ENCODE measurements at regions not wholly inside any gene's neighbourhood (a gene's known extent, or its start where the extent isn't known, plus 50 kb on each side); places are given as distances from the start of the nearest gene placed in this dataset.

- no peaks in the 10 kb centered on the region for H3K27me3 ChIP-seq
- H3K27ac ChIP-seq = no peak overlapping the region
- no peaks in the 10 kb centered on the region for H3K36me3 ChIP-seq
- H3K4me1 ChIP-seq = no peaks in the 10 kb centered on the region
- no peak for DNase-seq (ENCODE audit: low spot score in 2 of 2)
- no peaks in the 10 kb centered on the region for H3K9me3 ChIP-seq
- H3K4me3 ChIP-seq = no peak overlapping the region
- TF ChIP-seq POLR2A (IDR thresholded peaks at IDR 0.05) = no peak
- no peak for TF ChIP-seq CTCF (IDR thresholded peaks at IDR 0.05)
- no peak for TF ChIP-seq EP300 (IDR thresholded peaks at IDR 0.05)
- 82 to 95% methylated on average over 2 of the region's 2 CpGs for WGBS, 2 donors
These were observed 69.3 kb upstream of the BBX start for GRCh38 chr3:107453504-107453903.

GRCh38 chr3:107455621-107456020, 67.1 kb upstream of the BBX start:
- no peak for DNase-seq (ENCODE audit: low spot score in 2 of 2)
- no peaks in the 10 kb centered on the region for H3K9me3 ChIP-seq
- no peaks in the 10 kb centered on the region for H3K27me3 ChIP-seq
- H3K4me3 ChIP-seq = no peak overlapping the region
- H3K27ac ChIP-seq = no peak overlapping the region
- no peaks in the 10 kb centered on the region for H3K36me3 ChIP-seq
- no peak for TF ChIP-seq EP300 (IDR thresholded peaks at IDR 0.05)
- no peak for TF ChIP-seq CTCF (IDR thresholded peaks at IDR 0.05)
- no peak for TF ChIP-seq POLR2A (IDR thresholded peaks at IDR 0.05)
- 93 to 96% methylated on average over 1 of the region's 1 CpG for WGBS, 2 donors
- H3K4me1 ChIP-seq = no peaks in the 10 kb centered on the region

GRCh38 chr3:107456501-107456900, 66.3 kb upstream of the BBX start:
- Histone ChIP-seq H3K9me3 (no peaks in the 10 kb centered on the region), H3K27me3 (no peaks in the 10 kb centered on the region), H3K36me3 (no peaks in the 10 kb centered on the region), H3K4me3 (no peak overlapping the region), H3K4me1 (no peaks in the 10 kb centered on the region), H3K27ac (no peak overlapping the region)
- 70 to 86% methylated on average over 1 of the region's 1 CpG for WGBS, 2 donors
- no peak for TF ChIP-seq POLR2A (IDR thresholded peaks at IDR 0.05)
- no peak for TF ChIP-seq EP300 (IDR thresholded peaks at IDR 0.05)
- TF ChIP-seq CTCF (IDR thresholded peaks at IDR 0.05) = no peak
- no peak for DNase-seq (ENCODE audit: low spot score in 2 of 2)

GRCh38 chr3:107458871-107459270, 63.9 kb upstream of the BBX start:
- H3K4me1 ChIP-seq = no peaks in the 10 kb centered on the region
- no peak for DNase-seq (ENCODE audit: low spot score in 2 of 2)
- no peak overlapping the region for H3K4me3 ChIP-seq
- H3K27ac ChIP-seq = no peak overlapping the region
- no peaks in the 10 kb centered on the region for H3K9me3 ChIP-seq
- no peaks in the 10 kb centered on the region for H3K27me3 ChIP-seq
- no peaks in the 10 kb centered on the region for H3K36me3 ChIP-seq
- TF ChIP-seq POLR2A (IDR thresholded peaks at IDR 0.05) = no peak
- TF ChIP-seq EP300 (IDR thresholded peaks at IDR 0.05) = no peak
- no peak for TF ChIP-seq CTCF (IDR thresholded peaks at IDR 0.05)

GRCh38 chr3:107461721-107462120, 61.0 kb upstream of the BBX start:
- 94 to 95% methylated on average over 5 of the region's 5 CpGs for WGBS, 2 donors
- H3K9me3 ChIP-seq = no peaks in the 10 kb centered on the region
- no peak overlapping the region for H3K27ac ChIP-seq
- no peak overlapping the region for H3K4me3 ChIP-seq
- H3K27me3 ChIP-seq = no peaks in the 10 kb centered on the region
- TF ChIP-seq EP300 (IDR thresholded peaks at IDR 0.05) (no peak), POLR2A (IDR thresholded peaks at IDR 0.05) (no peak), CTCF (IDR thresholded peaks at IDR 0.05) (no peak)
- no peaks in the 10 kb centered on the region for H3K36me3 ChIP-seq
- no peak for DNase-seq (ENCODE audit: low spot score in 2 of 2)
- no peaks in the 10 kb centered on the region for H3K4me1 ChIP-seq

Measured in tibial nerve (tissue), 4 donors.